Activated naive CD4-positive, alpha-beta T cell treated with anti-CD3 and anti-CD28 coated beads, Interleukin-2, amount 10 ng/mL, durations not matched to agents 7 days and 5 days (primary cell): ENCODE measurements at regions not wholly inside any gene's neighbourhood (a gene's known extent, or its start where the extent isn't known, plus 50 kb on each side); places are given as distances from the start of the nearest gene placed in this dataset.
"Not testable (repeated sequence)": the region's sequence is repeated elsewhere in the genome, so short reads cannot be mapped to it uniquely, and the experiment has no call there.

Experiments used
- CTCF ChIA-PET: fragments of 350-600 bp; sonication (Branson Sonifier 250); formaldehyde crosslinking; loops from one replicate; lab custom pipeline; 2021; ENCODE audit warnings: antibody characterized with exemption; lab: Charles Lee
- DNase-seq: peaks from one replicate; pipeline ENCODE4 v3.0.0-alpha.2; 2020
- H3K27ac Mint-ChIP-seq: one replicate; pipeline ENCODE4 v1.8.0; 2021; ENCODE audit warnings: mild to moderate bottlenecking, moderate library complexity, mixed read lengths
- H3K27me3 Mint-ChIP-seq: one replicate; pipeline ENCODE4 v1.8.0; 2021; ENCODE audit warnings: mild to moderate bottlenecking, mixed read lengths
- H3K36me3 Mint-ChIP-seq: one replicate; pipeline ENCODE4 v1.8.0; 2021; ENCODE audit warnings: mixed read lengths
- H3K4me1 Mint-ChIP-seq: one replicate; pipeline ENCODE4 v1.8.0; 2021; ENCODE audit warnings: mixed read lengths
- H3K4me3 Mint-ChIP-seq: one replicate; pipeline ENCODE4 v1.8.0; 2021; ENCODE audit warnings: mild to moderate bottlenecking, moderate library complexity, mixed read lengths
- H3K9me3 Mint-ChIP-seq: one replicate; pipeline ENCODE4 v1.8.0; 2021; ENCODE audit warnings: mixed read lengths

GRCh38 chr4:18602610-18603009, 581.1 kb upstream of the LCORL start:
- CTCF ChIA-PET, H3K9me3 Mint-ChIP-seq, H3K27me3 Mint-ChIP-seq, DNase-seq, H3K27ac Mint-ChIP-seq, H3K4me3 Mint-ChIP-seq, H3K36me3 Mint-ChIP-seq, H3K4me1 Mint-ChIP-seq: not testable (repeated sequence)

- Mint-ChIP-seq H3K36me3 (no peaks in the 10 kb centered on the region), H3K4me1 (no peaks in the 10 kb centered on the region), H3K27me3 (peaks cover 3% of the 10 kb centered on the region), H3K4me3 (no peak overlapping the region), H3K9me3 (no peaks in the 10 kb centered on the region), H3K27ac (no peak overlapping the region)
- DNase-seq, result peak; percentile 58
- CTCF ChIA-PET, result interaction anchor here (0.6 kb wide), 1 partner anchor 1010 kb away, joined by 3 read pairs; no protein-coding TSS in a partner anchor
These were observed 571.9 kb upstream of the LCORL start for GRCh38 chr4:18593297-18594002.

GRCh38 chr4:18582841-18583240, 561.3 kb upstream of the LCORL start:
- Mint-ChIP-seq H3K4me1 (no peaks in the 10 kb centered on the region), H3K27me3 (peaks cover 8% of the 10 kb centered on the region), H3K27ac (no peak overlapping the region), H3K36me3 (no peaks in the 10 kb centered on the region), H3K4me3 (no peak overlapping the region), H3K9me3 (no peaks in the 10 kb centered on the region)
- DNase-seq, result no peak
- CTCF ChIA-PET, result no interaction called here

GRCh38 chr4:18578307-18578706, 556.8 kb upstream of the LCORL start:
- no peak for DNase-seq
- Mint-ChIP-seq H3K9me3 (no peaks in the 10 kb centered on the region), H3K4me1 (no peaks in the 10 kb centered on the region), H3K27ac (no peak overlapping the region), H3K36me3 (no peaks in the 10 kb centered on the region), H3K4me3 (no peak overlapping the region), H3K27me3 (peaks cover 4% of the 10 kb centered on the region)
- CTCF ChIA-PET, result no interaction called here

GRCh38 chr4:18572481-18572880, 550.9 kb upstream of the LCORL start:
- Mint-ChIP-seq H3K4me3 (no peak overlapping the region), H3K27ac (no peak overlapping the region), H3K9me3 (no peaks in the 10 kb centered on the region), H3K4me1 (no peaks in the 10 kb centered on the region), H3K36me3 (no peaks in the 10 kb centered on the region), H3K27me3 (no peaks in the 10 kb centered on the region)
- no peak for DNase-seq
- CTCF ChIA-PET, result no interaction called here

GRCh38 chr4:18571301-18571761, 549.8 kb upstream of the LCORL start:
- CTCF ChIA-PET, result no interaction called here
- no peaks in the 10 kb centered on the region for H3K27me3 Mint-ChIP-seq

GRCh38 chr4:18570370-18570769, 548.8 kb upstream of the LCORL start:
- H3K27ac Mint-ChIP-seq, result no peak overlapping the region
- CTCF ChIA-PET, result no interaction called here
- DNase-seq, result no peak
- no peaks in the 10 kb centered on the region for H3K9me3 Mint-ChIP-seq
- no peaks in the 10 kb centered on the region for H3K36me3 Mint-ChIP-seq
- no peak overlapping the region for H3K4me3 Mint-ChIP-seq
- no peaks in the 10 kb centered on the region for H3K4me1 Mint-ChIP-seq
- no peaks in the 10 kb centered on the region for H3K27me3 Mint-ChIP-seq

More at GRCh38 chr4:18571301-18571761, 549.8 kb upstream of the LCORL start:
- Mint-ChIP-seq H3K4me3 (no peak overlapping the region), H3K36me3 (no peaks in the 10 kb centered on the region), H3K27ac (no peak overlapping the region), H3K9me3 (no peaks in the 10 kb centered on the region), H3K4me1 (no peaks in the 10 kb centered on the region)
- no peak for DNase-seq

GRCh38 chr4:18568600-18568999, 547.0 kb upstream of the LCORL start:
- no peak overlapping the region for H3K4me3 Mint-ChIP-seq

GRCh38 chr4:18566970-18567799, 545.6 kb upstream of the LCORL start:
- Mint-ChIP-seq H3K4me1 (no peaks in the 10 kb centered on the region), H3K27ac (no peak overlapping the region), H3K4me3 (no peak overlapping the region), H3K9me3 (peaks cover 2% of the 10 kb centered on the region), H3K27me3 (no peaks in the 10 kb centered on the region), H3K36me3 (no peaks in the 10 kb centered on the region)
- DNase-seq, result no peak
- CTCF ChIA-PET, result no interaction called here

More at GRCh38 chr4:18568600-18568999, 547.0 kb upstream of the LCORL start:
- Mint-ChIP-seq H3K27me3 (no peaks in the 10 kb centered on the region), H3K27ac (no peak overlapping the region), H3K4me1 (no peaks in the 10 kb centered on the region), H3K9me3 (peaks cover 2% of the 10 kb centered on the region), H3K36me3 (no peaks in the 10 kb centered on the region)
- no peak for DNase-seq
- CTCF ChIA-PET, result no interaction called here

- no peaks in the 10 kb centered on the region for H3K36me3 Mint-ChIP-seq
- H3K9me3 Mint-ChIP-seq, result no peaks in the 10 kb centered on the region
- no peak overlapping the region for H3K4me3 Mint-ChIP-seq
- CTCF ChIA-PET, result no interaction called here
- no peak for DNase-seq
- no peak overlapping the region for H3K27ac Mint-ChIP-seq
- no peaks in the 10 kb centered on the region for H3K27me3 Mint-ChIP-seq
- no peaks in the 10 kb centered on the region for H3K4me1 Mint-ChIP-seq
These were observed 537.9 kb upstream of the LCORL start for GRCh38 chr4:18559492-18559891.

- H3K27me3 Mint-ChIP-seq, result no peaks in the 10 kb centered on the region
- no peak for DNase-seq
- no peak overlapping the region for H3K4me3 Mint-ChIP-seq
- CTCF ChIA-PET, result no interaction called here
- H3K9me3 Mint-ChIP-seq, result no peaks in the 10 kb centered on the region
- no peaks in the 10 kb centered on the region for H3K4me1 Mint-ChIP-seq
- H3K27ac Mint-ChIP-seq, result no peak overlapping the region
- H3K36me3 Mint-ChIP-seq, result no peaks in the 10 kb centered on the region
These were observed 534.8 kb upstream of the LCORL start for GRCh38 chr4:18556402-18556801.

- Mint-ChIP-seq H3K4me3 (no peak overlapping the region), H3K9me3 (no peaks in the 10 kb centered on the region), H3K27ac (no peak overlapping the region), H3K27me3 (no peaks in the 10 kb centered on the region), H3K36me3 (no peaks in the 10 kb centered on the region), H3K4me1 (no peaks in the 10 kb centered on the region)
- CTCF ChIA-PET, result no interaction called here
- DNase-seq, result no peak
These were observed 518.8 kb upstream of the LCORL start for GRCh38 chr4:18540349-18540748.

- Mint-ChIP-seq H3K4me1 (no peaks in the 10 kb centered on the region), H3K4me3 (no peak overlapping the region), H3K27ac (no peak overlapping the region), H3K36me3 (no peaks in the 10 kb centered on the region), H3K9me3 (no peaks in the 10 kb centered on the region), H3K27me3 (no peaks in the 10 kb centered on the region)
- DNase-seq, result no peak
- CTCF ChIA-PET, result no interaction called here
These were observed 516.6 kb upstream of the LCORL start for GRCh38 chr4:18538121-18538520.

GRCh38 chr4:18536428-18536827, 514.9 kb upstream of the LCORL start:
- H3K4me3 Mint-ChIP-seq, result no peak overlapping the region
- no peaks in the 10 kb centered on the region for H3K36me3 Mint-ChIP-seq
- CTCF ChIA-PET, result no interaction called here
- H3K27me3 Mint-ChIP-seq, result no peaks in the 10 kb centered on the region
- no peaks in the 10 kb centered on the region for H3K4me1 Mint-ChIP-seq
- H3K27ac Mint-ChIP-seq, result no peak overlapping the region
- no peak for DNase-seq
- no peaks in the 10 kb centered on the region for H3K9me3 Mint-ChIP-seq

- H3K36me3 Mint-ChIP-seq, result no peaks in the 10 kb centered on the region
- H3K4me1 Mint-ChIP-seq, result no peaks in the 10 kb centered on the region
- CTCF ChIA-PET, result no interaction called here
These were observed 514.4 kb upstream of the LCORL start for GRCh38 chr4:18535948-18536347.

More at GRCh38 chr4:18535948-18536347, 514.4 kb upstream of the LCORL start:
- Mint-ChIP-seq H3K27me3 (no peaks in the 10 kb centered on the region), H3K4me3 (no peak overlapping the region), H3K27ac (no peak overlapping the region), H3K9me3 (no peaks in the 10 kb centered on the region)
- no peak for DNase-seq
